ENCODE measurements at regions not wholly inside any gene's neighbourhood (a gene's known extent, or its start where the extent isn't known, plus 50 kb on each side); places are given as distances from the start of the nearest gene placed in this dataset.

GRCh38 chr2:200158647-200159356, 147.7 kb upstream of the SPATS2L start:
- Histone ChIP-seq H3K4me3 (ENCODE audit: low read length) (no peak overlapping the region), H3K27me3 (ENCODE audit: control insufficient read depth, low read length) (no peaks in the 10 kb centered on the region), H3K4me2 (ENCODE audit: low read length) (no peak overlapping the region), H3K9me2 (replicated peaks; ENCODE audit: control insufficient read depth, low read length) (no peaks in the 10 kb centered on the region), H3K4me1 (ENCODE audit: control insufficient read depth, low read length) (no peaks in the 10 kb centered on the region), H3K79me2 (ENCODE audit: control insufficient read depth, low read length) (no peaks in the 10 kb centered on the region), H4K20me1 (ENCODE audit: control insufficient read depth, insufficient read depth, low read depth, low read length) (no peaks in the 10 kb centered on the region), H3K27ac (ENCODE audit: low read depth, low read length) (no peak overlapping the region), H3K36me3 (ENCODE audit: control insufficient read depth, low read length) (no peaks in the 10 kb centered on the region), H3K9me3 (ENCODE audit: control insufficient read depth, insufficient read depth, low read length) (no peaks in the 10 kb centered on the region), H3F3A (ENCODE audit: control insufficient read depth, insufficient read depth) (no peaks in the 10 kb centered on the region)
- TF ChIP-seq EZH2phosphoT487 (IDR thresholded peaks at IDR 0.05; ENCODE audit: borderline replicate concordance, low read length) (no peak), CTCF (IDR thresholded peaks at IDR 0.05; ENCODE audit: low read depth, low read length, poor library complexity, severe bottlenecking) (no peak)

- no peaks in the 10 kb centered on the region for H3F3A ChIP-seq (ENCODE audit: control insufficient read depth, insufficient read depth)
- H3K9me2 ChIP-seq (replicated peaks; ENCODE audit: control insufficient read depth, low read length) = no peaks in the 10 kb centered on the region
- H3K4me2 ChIP-seq (ENCODE audit: low read length) = no peak overlapping the region
- H3K4me3 ChIP-seq (ENCODE audit: low read length) = no peak overlapping the region
- H3K36me3 ChIP-seq (ENCODE audit: control insufficient read depth, low read length) = no peaks in the 10 kb centered on the region
- H3K79me2 ChIP-seq (ENCODE audit: control insufficient read depth, low read length) = no peaks in the 10 kb centered on the region
- no peaks in the 10 kb centered on the region for H3K9me3 ChIP-seq (ENCODE audit: control insufficient read depth, insufficient read depth, low read length)
- no peaks in the 10 kb centered on the region for H3K27me3 ChIP-seq (ENCODE audit: control insufficient read depth, low read length)
- H3K4me1 ChIP-seq (ENCODE audit: control insufficient read depth, low read length) = no peaks in the 10 kb centered on the region
- no peaks in the 10 kb centered on the region for H4K20me1 ChIP-seq (ENCODE audit: control insufficient read depth, insufficient read depth, low read depth, low read length)
- no peak overlapping the region for H3K27ac ChIP-seq (ENCODE audit: low read depth, low read length)
- TF ChIP-seq CTCF (IDR thresholded peaks at IDR 0.05; ENCODE audit: low read depth, low read length, poor library complexity, severe bottlenecking) (no peak), EZH2phosphoT487 (IDR thresholded peaks at IDR 0.05; ENCODE audit: borderline replicate concordance, low read length) (no peak)
Observed at GRCh38 chr2:200159357-200159707, 147.2 kb upstream of the SPATS2L start.

GRCh38 chr2:200159829-200160781, 146.4 kb upstream of the SPATS2L start:
- no peaks in the 10 kb centered on the region for H3F3A ChIP-seq (ENCODE audit: control insufficient read depth, insufficient read depth)
- no peaks in the 10 kb centered on the region for H3K27me3 ChIP-seq (ENCODE audit: control insufficient read depth, low read length)
- H3K9me2 ChIP-seq (replicated peaks; ENCODE audit: control insufficient read depth, low read length) = no peaks in the 10 kb centered on the region
- TF ChIP-seq EZH2phosphoT487 (IDR thresholded peaks at IDR 0.05; ENCODE audit: borderline replicate concordance, low read length) (no peak), CTCF (IDR thresholded peaks at IDR 0.05; ENCODE audit: low read depth, low read length, poor library complexity, severe bottlenecking) (no peak)
- H3K27ac ChIP-seq (ENCODE audit: low read depth, low read length) = no peak overlapping the region
- no peaks in the 10 kb centered on the region for H3K9me3 ChIP-seq (ENCODE audit: control insufficient read depth, insufficient read depth, low read length)
- H3K4me1 ChIP-seq (ENCODE audit: control insufficient read depth, low read length) = no peaks in the 10 kb centered on the region
- no peaks in the 10 kb centered on the region for H4K20me1 ChIP-seq (ENCODE audit: control insufficient read depth, insufficient read depth, low read depth, low read length)
- no peak overlapping the region for H3K4me3 ChIP-seq (ENCODE audit: low read length)
- no peaks in the 10 kb centered on the region for H3K79me2 ChIP-seq (ENCODE audit: control insufficient read depth, low read length)
- H3K4me2 ChIP-seq (ENCODE audit: low read length) = no peak overlapping the region
- no peaks in the 10 kb centered on the region for H3K36me3 ChIP-seq (ENCODE audit: control insufficient read depth, low read length)

Measured in DOHH2 (cell line).